HG03354 (cell line): ENCODE measurements at regions not wholly inside any gene's neighbourhood (a gene's known extent, or its start where the extent isn't known, plus 50 kb on each side); places are given as distances from the start of the nearest gene placed in this dataset.
"Not testable (repeated sequence)": the region's sequence is repeated elsewhere in the genome, so short reads cannot be mapped to it uniquely, and the experiment has no call there.

Experiments used
- ATAC-seq: cut with Tn5 transposase; IDR thresholded peaks from one replicate; pipeline ENCODE4 v1.9.1; 2021; ENCODE audit warnings: mild to moderate bottlenecking; ENCODE audit not compliant: unreplicated experiment, poor library complexity, severe bottlenecking

DNA sequence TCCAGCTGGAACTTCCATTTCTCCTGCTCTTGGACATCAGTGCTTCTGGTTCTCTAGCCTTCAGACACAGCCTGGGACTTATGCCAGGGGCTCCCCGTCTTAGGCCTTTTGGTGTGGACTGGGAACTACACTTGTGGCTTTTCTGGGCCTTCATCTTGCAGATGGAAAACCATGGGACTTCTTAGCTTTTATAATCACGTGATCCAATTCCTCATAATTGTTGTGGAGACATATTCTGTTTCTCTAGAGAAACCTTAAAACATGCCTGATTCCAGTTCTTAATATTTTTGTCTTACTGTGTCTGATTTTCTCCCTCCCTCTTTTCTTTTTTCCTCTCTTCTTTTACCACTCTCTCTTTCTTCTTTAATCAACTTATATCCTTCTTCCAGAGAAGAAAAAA lies 224.2 kb upstream of the FOXP2 start:
- ATAC-seq: no peak

DNA sequence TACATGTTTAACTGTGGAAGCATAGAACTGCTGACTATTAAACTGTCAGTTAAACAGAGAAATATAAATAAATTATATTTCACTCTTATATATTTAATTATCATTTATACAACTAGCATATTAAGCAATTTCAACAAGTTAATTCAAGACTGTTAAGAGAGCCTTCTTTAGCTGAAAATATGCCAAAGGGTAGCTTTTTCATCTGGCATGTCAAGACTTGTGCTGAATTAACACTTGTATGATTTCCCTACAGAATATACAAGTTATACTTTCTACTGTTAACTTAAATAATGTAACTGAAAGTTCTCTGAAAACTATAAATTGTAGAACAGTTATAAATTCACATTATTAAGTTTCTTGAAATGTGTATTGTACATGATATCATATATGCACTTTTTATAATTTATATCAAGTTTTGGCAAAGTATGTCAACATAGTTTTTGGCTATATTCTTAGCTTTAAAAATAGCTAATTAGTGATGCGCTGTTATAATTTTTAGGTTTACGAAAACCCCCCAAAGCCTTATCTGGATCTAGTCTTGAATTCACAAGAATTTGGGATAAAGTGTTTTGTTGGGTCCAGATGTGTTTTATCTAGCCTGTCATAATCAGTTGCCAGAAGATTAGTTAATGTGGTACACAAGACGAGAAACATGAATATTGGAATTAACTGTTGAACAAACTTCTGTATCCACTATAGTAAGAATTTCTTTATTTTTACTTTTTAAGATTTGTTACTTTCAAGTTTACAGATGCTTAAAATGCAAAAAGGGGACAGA lies 231.1 kb upstream of the FOXP2 start:
- ATAC-seq: no peak

DNA sequence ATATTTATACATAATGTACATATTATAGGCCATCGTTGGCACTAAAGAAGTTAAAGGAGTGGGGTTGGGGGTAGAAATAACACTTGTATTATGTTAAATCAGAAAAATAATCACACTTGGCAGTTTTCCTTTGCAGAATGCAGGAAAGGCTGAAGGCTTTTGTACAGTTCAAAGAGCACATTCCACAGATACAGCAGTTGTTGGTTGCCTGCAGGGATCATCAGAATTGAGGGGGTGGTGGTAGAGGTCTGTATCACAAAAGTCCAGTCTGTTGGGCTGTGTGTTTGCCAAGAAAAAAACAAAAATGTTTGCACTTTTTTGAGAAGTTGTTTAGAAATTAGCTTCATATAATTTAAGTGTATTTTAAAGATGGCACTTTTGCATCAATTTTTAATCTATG lies 231.8 kb upstream of the FOXP2 start:
- ATAC-seq: no peak

DNA sequence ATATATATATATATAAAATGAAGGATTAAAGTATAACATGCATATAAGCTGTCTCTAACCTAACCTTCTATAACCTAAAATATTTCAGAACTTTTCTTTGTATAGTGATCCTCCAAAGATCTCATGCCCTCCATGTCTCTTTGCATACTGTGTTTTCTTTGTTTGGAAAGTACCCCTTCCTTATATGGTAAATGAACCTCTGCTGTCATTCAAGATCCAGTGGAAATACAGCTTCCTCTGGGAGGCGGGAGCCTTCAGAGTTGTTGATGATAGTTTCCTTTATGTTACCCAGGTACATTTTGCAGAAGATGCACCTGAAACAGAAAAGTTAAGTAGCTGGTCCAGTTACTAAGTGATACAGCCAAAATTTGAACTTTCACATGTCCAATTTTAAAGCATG lies 233.3 kb upstream of the FOXP2 start:
- ATAC-seq: no peak

DNA sequence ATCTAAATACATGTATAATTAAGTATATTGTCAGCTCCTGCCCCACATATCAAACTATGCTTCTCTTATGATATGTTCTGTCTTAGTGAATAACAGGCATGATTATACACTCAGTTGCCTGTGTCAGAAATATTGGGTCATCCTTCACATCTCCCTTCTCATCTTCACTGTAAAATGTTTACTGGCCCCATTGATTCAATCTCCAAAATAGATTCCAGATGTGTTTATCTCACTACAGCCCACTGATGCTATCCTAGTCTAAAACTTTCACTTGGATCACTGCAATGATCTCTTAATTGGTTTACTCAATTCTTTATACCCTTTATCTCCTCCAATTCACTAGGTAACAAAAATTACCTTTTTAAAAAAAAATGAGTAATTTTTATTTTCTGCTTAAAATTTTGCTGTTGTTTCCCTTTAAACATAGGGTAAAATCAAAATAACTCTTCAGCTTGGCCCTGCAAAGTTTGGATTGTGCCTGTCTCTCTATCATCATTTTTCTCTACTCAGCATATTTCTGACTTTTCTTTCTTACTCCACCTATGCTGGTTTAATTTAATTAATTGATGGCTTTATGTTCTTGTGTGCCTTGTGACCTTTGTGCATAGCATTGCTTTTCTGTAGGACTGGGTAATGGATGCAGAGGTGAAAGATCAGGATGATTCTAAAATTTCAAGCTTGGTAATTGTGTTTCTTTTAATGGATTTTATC lies 233.9 kb upstream of the FOXP2 start:
- no peak for ATAC-seq

DNA sequence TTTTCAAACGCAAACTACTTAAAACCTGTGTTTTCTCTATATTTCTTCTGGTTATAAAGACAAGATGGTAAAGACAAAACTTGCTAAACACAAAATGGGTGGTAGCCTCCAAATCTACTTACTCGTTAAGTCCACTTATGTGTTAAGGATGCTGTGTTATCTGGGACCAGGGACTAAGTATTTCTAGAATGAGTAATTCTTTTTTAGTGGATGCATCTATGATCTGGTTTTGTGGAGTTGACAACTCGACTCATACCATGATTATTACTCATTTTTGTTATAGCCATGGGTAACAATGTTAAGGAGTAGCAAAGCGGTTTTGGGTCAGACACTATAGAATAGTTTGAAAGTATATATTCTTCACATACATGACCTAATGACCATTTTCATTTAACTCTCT lies 239.5 kb upstream of the FOXP2 start:
- no peak for ATAC-seq

DNA sequence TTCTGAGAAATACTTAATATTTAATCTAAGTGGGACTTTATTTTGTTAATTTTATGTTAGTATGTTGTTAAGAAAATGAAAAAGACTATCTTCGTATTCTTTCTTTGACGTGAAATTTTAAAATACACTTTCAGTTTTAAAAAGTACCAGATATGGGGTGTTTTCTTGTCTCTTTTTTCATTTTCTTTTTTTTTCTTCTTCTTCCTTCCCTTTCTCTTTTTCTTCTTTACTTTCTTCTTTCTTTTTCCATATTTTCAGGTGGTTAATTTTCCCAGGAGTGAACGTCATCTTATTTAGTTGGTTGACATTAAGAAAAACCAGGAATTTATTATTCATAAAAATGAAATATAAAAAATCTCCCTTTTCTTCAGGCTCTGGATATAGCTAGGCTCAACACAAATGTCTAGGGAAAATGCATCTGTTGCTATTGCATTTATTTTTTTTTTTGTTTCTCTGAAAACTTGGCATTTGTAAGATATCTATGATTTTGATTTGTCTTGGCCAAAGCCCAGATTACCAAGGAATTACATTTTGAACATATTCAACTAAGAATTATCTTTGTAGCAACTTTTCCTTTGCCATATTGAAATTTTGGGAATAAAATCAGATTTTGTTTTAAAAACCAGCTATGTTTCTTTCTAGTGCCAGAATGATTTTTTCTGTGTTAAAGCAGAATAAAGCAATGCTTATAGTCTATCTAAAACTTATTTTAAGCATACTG lies 241.3 kb upstream of the FOXP2 start:
- ATAC-seq: no peak

DNA sequence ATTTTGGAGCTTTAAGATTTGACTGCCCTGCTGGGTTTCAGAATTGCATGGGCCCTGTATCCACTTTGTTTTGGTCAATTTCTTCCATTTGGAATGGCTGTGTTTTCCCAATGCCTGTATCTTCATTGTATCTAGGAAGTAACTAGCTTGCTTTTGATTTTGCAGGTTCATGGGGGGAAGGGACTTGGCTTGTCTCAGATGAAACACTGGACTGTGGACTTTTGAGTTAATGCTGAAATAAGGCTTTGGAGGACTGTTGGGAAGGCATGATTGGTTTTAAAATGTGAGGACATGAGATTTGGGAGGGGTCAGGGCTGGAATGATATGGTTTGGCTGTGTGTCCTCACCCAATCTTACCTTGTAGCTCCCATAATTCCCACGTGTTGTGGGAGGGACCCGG lies 245.2 kb upstream of the FOXP2 start:
- ATAC-seq: not testable (repeated sequence)

DNA sequence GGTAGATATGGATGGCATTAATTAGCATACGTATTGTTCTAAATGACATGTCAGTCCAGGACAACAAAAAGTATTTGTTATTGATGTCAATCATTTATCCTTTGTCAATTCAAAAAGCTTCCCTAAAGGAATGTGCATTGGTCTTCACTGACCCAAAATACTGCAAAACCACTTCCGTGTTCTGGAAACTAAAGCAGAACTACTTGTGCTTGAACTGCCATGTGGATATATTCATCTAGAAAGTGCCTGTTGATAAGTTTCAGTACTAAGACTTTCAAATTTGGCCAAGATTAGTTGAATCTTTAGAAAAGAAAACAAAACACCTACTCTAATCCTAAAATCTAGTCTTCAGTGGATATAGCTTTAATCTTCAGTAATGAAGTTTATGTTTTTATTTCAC lies 242.1 kb upstream of the PPP1R3A start:
- no peak for ATAC-seq

DNA sequence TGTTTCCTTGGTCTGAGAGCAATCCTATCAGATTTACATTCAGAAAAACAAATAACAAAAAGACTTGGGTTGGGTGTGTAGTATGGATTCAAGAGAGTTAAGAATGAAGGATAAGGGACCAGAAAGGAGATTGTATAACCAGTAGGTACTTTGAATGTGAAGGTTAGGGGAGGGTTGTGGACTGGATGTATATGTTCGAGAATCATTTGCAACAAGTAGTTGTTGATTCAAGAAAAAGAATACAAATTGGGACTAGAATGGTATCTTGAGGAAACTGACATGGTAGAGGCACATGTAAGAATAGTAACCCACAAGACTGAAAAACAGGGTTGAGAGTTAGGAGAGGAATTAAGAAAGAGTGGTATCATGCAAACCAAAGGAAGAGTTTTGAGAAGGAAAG lies 240.0 kb upstream of the PPP1R3A start:
- no peak for ATAC-seq

DNA sequence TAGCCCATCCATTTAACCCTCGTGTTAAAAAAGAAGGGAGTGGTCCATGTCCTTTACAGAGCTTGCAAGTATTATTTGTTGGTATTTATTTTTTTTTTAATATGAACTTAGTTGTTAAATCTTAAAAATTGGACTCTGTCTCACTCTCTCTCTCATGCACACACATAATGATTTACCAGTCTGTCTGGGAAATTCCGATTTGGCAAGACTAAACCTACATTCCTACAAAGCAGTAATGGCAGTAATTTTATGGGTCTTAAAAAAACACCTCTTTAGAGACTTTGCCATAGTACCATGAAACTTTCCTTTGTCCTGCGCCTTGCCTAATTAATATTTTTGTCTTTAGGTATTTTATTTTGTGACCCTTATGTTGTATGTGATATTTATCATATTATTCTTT lies 239.5 kb upstream of the PPP1R3A start:
- no peak for ATAC-seq

DNA sequence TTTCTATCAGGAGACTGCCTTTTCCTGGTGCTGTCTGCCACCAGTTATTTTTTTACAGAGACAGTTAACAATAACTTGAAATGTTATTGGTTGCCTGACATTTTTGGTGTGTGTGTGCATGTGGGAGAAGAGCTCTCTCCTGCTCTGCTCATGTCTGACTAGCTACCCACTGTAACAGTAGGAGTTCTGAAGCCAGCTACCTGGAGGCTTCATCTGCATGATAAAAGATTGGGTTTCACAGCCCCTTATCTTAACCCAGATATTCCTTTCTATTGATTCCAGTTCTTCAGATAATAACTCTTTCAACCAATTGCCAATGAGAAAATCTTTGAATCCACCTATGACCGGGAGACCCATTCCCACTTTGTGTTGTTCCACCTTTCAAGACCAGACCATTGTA lies 237.4 kb upstream of the PPP1R3A start:
- ATAC-seq: no peak

DNA sequence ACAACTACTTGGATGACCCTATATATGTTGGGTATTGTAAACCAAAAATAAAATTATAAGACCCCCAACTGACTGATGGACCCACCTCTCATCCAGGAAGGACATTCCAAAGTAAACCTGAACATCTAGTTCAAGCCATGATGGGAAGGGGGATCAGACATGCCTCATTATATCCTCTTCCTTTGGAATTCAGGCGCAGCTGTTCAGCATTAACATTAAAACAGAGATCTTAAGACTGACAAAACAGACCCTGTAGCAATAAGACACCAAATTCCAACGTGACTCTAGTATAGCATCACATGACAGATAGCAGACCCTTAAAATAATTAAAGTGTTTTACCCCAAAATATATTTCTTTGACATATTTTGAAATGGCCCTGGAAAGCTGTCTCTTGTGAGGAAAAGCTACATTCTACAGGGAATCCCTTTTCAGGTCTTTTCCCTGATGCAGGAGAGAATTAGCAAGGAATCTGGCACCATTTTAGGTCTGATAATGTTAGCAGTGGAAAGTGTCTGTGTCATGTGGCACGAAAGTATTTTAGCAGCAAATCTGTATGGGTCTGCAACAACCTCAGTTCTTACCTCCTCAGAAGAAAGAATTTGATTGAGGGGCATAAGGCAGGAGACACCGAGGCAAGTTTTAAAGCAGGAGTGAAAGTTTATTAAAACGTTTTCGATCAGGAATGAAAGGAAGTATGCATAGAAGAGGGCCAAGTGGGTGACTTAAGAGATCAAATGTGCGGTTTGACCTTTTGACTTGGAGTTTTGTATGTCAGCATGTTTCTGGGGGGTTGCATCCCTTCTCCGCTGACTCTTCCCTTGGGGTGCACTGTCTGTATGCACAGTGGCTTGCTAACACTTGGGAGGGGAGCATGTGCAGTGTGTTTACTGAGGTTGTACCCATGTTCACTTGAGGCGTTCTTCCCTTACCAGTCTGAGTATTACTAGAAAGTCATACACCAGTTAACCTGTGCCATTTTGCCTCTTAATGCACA lies 236.6 kb upstream of the PPP1R3A start:
- no peak for ATAC-seq

DNA sequence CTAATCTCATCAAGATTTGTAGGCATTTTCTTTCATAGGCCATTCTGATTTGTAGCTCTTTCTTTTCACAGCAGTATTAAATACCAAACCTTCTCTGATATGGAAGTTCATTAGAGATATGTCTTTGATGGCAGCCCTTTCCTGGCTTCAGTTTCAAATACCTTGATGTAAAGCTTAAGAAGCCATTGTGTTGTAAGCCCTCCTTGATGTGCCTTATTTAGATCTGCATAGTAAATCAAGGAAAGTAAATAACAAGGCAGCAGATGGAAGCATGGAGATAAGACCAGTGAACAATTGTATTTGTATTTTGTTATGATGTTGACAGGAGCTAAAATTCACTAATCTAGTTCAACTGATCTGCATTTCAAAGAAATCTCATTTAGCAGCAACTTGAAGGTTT lies 234.9 kb upstream of the PPP1R3A start:
- ATAC-seq: no peak

DNA sequence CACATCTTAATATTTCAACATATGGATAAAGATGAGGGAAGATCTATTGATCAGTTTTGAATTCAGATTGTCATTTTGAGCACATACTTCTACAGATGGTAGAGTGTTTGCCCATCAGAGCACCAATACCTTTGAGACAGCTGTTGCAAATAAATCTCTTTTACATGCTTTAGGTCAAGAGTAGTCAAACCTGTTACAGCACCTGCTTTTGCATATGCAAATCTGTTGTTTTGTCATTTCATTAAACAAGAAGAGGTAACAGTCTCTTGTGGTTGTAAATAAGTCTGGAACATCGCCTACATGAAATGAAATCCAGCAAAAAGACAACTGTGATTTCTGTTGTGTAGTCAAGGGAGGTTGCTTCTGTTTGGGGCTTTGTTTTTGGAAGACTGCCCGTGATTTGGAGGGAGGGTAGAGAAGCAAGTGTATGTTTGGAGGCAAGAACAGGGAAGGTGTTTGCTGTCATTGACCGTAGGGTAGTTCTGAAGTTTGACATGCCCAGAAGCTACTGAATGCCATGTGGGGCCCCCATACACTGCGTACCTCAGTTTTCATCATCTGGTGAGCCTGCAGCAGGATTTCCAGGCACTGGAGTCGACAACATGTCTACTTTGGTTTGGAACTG lies 233.6 kb upstream of the PPP1R3A start:
- ATAC-seq: no peak

DNA sequence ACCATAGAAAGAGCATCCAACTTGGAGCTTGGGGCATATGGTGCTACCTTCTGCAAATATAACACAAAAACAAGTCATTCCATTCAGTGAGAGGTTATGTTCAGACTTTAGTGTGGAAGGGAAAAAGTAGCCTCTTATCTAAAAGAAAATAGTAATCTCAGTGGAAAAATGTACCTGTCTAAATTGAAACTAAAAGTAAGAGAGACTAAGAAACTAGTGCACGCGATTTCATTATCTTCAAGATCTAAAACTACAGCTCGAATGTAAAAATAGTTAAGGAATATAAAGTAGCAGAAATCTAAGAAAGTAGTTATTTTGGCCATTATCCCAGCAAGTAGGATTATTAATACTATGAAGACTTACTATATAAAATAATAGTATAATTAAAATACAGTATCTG lies 233.0 kb upstream of the PPP1R3A start:
- no peak for ATAC-seq

DNA sequence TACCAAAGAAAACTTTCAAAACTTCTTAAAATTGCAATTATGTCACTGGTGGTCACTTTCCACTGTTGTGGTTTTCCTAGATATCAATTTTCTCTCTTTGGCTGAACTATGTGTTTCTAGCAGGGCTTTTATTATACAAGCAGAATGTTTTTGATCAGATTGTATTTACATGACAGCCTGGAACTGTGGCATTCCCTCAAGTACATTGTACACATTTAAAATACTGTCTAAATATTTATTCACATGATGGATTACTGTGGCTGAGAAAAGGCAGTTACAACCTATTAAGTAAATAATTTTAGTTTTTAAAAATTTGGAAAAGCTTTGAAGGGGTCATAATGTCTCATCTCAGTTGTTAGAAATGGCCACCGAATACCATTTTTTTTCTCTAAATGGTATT lies 231.9 kb upstream of the PPP1R3A start:
- ATAC-seq: no peak

DNA sequence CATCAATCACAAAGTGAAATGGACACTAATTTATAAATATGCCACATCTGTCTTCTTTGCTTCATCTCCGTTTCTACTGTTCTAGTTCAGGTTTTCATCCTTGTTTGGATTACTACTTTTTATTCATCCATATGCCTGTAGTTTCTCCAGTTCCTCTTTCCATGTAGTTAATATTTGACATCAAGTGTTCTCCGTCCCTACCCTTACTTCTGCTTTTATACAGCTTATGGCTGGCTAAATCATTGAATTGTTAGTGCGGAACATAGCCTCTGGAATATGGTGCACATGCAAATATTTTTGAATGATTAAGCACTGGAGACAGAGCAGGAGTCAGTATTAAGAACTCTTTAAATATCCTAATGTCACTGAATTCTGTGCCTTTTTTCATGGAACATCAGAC lies 230.0 kb upstream of the PPP1R3A start:
- no peak for ATAC-seq

DNA sequence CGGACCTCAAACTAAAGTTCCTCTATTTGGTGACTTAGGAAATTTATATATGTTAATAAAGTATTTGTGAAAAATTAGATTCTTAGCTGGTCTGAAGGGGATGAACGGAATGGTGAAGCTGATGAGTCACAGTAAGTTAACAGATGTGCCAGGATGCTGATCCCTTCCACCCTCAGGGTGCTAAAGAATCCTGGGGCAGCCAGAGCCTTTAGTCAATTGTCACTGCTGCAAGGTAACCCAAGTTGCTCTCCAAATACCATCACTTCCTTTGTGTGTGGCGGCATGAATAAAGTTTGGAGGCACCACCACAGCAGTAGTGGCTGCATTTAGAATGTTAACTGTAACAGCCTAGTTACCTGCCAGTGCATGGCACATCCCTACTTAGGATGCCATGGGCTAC lies 222.6 kb upstream of the PPP1R3A start:
- ATAC-seq: no peak
